NCI-H1694 treated with DMSO at 0.1 percent for 48 hours (cell line): ENCODE measurements at regions not wholly inside any gene's neighbourhood (a gene's known extent, or its start where the extent isn't known, plus 50 kb on each side); places are given as distances from the start of the nearest gene placed in this dataset.
"Not testable (repeated sequence)": the region's sequence is repeated elsewhere in the genome, so short reads cannot be mapped to it uniquely, and the experiment has no call there.

Experiments
- DNase-seq: peaks from one replicate; lab custom pipeline; 2025; lab: John Stamatoyannopoulos, UW

GRCh38 chr7:24052572-24053260, 231.3 kb upstream of the NPY start:
- DNase-seq, result no peak

GRCh38 chr7:24054236-24054635, 229.8 kb upstream of the NPY start:
- no peak for DNase-seq

GRCh38 chr7:24057243-24057642, 226.7 kb upstream of the NPY start:
- DNase-seq, result no peak

- no peak for DNase-seq
These were observed 225.0 kb upstream of the NPY start for GRCh38 chr7:24058953-24059352.

- DNase-seq, result no peak
These were observed 224.2 kb upstream of the NPY start for GRCh38 chr7:24059775-24060174.

GRCh38 chr7:24063721-24064120, 220.3 kb upstream of the NPY start:
- DNase-seq, result no peak

- DNase-seq, result no peak
These were observed 214.2 kb upstream of the NPY start for GRCh38 chr7:24069751-24070150.

- DNase-seq, result no peak
These were observed 210.2 kb upstream of the NPY start for GRCh38 chr7:24073651-24074420.

- no peak for DNase-seq
These were observed 208.6 kb upstream of the NPY start for GRCh38 chr7:24075426-24075810.

GRCh38 chr7:24082826-24083225, 201.2 kb upstream of the NPY start:
- DNase-seq, result no peak

GRCh38 chr7:24102988-24103387, 181.0 kb upstream of the NPY start:
- DNase-seq, result no peak

- no peak for DNase-seq
These were observed 175.0 kb upstream of the NPY start for GRCh38 chr7:24108906-24109376.

GRCh38 chr7:24110056-24110455, 173.9 kb upstream of the NPY start:
- DNase-seq, result no peak

GRCh38 chr7:24113506-24113905, 170.5 kb upstream of the NPY start:
- DNase-seq, result no peak

GRCh38 chr7:24115661-24116060, 168.3 kb upstream of the NPY start:
- no peak for DNase-seq

- not testable (repeated sequence) for DNase-seq
These were observed 166.0 kb upstream of the NPY start for GRCh38 chr7:24117903-24118499.

- DNase-seq, result no peak
These were observed 164.1 kb upstream of the NPY start for GRCh38 chr7:24119852-24120251.

- DNase-seq, result no peak
These were observed 160.9 kb upstream of the NPY start for GRCh38 chr7:24123076-24123475.

GRCh38 chr7:24125765-24126164, 158.2 kb upstream of the NPY start:
- DNase-seq, result no peak

- DNase-seq, result no peak
These were observed 156.1 kb upstream of the NPY start for GRCh38 chr7:24127930-24128329.

- no peak for DNase-seq
These were observed 154.4 kb upstream of the NPY start for GRCh38 chr7:24129597-24129996.

- DNase-seq, result no peak
These were observed 153.4 kb upstream of the NPY start for GRCh38 chr7:24130631-24131030.

GRCh38 chr7:24133691-24134090, 150.3 kb upstream of the NPY start:
- no peak for DNase-seq
